Pulmonary artery endothelial cell (primary cell): ENCODE measurements at regions not wholly inside any gene's neighbourhood (a gene's known extent, or its start where the extent isn't known, plus 50 kb on each side); places are given as distances from the start of the nearest gene placed in this dataset.

Experiments used
- DNase-seq: peaks from one replicate; pipeline ENCODE4 v3.0.0-alpha.2; 2011; ENCODE audit warnings: low read depth, low spot score

DNA sequence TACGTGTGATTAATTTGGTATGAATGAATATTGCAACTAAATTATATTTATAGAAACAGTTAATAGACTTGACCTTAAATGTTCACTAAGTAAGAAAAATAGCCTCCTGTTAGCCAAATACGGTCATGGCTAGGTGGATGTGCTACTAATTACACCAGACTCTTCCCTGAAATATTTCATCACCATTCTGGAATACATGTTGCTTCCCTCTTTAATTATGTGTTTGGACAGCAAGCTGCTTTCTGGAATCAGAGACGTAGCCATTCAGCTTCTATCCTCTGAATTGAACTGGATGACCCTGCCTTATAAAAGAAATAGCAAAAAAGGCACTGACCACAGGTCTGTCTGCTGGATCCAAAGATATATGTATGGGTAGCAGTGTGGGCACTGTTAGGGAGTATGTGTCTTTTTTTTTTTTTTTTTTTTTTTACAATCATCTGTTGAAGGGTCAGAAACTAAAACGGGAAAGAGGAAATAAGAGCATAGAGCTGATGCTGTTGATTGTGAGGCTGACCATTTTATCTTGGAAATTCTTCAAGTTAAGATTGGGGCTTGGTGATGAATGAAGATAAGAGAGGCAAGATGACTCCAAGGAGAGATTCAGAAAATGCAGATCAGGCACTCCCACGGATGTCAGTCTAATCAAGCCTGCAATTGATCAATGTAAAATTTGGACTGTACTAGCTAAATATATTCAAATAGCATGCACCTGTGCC is 283.2 kb upstream of the HSF2 start:
- no peak for DNase-seq

DNA sequence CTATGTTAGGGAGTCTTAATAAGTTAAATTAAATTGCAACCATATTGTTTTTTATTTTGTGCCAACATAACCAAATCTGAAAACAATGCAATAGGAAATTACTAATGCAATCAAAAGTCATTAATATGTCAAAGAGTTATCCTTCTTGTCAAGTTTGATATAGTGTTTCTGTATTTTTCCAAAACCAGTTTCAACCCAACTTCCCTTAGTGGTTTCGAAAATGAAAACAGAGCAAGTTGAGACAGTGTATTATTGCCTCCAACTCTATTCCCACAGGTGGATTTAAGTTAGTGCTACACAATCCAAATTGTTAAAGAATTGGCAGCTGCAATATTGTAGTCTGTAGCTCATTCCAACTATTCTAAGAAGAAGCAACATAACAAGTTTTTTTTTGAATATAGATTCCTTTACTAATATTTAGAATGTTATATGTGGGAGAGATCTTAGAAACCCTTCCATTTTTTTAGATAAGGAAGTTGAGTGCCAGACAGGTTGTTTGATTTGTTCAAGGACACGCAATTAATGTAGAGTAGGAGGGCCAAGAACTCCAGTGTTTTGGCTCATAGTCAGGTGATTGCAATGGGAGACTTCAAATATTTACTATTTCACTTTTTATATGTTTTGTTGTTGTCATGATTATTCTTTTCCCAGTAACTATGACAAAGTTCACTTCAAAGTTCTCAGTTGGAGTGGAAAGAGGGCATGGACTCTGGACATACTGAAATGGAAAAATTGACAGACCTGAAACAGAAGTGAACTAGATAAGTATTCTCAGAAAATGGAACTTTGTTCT is 282.4 kb upstream of the HSF2 start:
- no peak for DNase-seq

DNA sequence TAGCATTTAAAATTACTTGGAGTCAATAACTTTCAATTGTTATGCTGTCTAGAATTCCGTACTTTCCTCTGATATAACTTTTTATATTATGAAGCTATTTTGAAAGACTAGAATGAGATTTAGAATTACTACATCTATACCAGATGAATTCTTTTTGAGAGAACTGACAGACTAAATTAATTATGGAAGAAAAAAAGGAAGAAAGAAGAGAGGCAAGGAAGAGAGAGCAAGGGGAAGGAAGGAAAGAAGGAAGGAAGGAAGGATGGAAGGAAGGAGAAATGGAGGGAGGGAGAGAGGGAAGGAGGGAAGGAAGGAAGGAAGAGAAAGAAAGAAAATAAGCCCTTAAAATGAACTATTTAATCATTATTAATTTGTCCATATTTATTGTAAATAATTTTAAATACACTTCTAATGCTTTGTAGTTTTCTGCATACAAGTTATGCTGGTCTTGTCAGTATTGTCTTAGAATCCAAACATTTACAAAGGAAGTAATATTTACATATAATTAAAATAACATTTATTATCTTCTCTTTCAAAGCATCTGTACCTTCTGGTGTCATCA is 280.4 kb upstream of the HSF2 start:
- no peak for DNase-seq

DNA sequence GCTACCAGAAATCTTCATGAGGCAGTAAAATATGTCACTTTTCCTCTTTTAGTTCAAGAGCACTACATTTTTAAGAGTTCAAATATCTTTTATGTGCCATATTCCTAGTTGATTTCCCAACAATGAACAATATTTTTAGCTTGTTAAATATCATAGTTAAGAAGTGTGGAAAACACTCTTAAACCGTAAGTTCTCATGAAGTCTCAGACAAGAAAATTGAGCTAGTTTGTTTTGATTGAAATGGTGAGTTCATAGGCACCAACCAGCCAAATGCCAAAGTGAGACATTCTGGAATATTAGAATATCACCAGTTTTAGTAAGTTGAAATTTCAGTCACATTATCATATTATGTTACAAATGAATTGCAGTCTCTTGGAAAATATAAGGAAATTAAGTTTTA is 277.2 kb upstream of the HSF2 start:
- DNase-seq = no peak

DNA sequence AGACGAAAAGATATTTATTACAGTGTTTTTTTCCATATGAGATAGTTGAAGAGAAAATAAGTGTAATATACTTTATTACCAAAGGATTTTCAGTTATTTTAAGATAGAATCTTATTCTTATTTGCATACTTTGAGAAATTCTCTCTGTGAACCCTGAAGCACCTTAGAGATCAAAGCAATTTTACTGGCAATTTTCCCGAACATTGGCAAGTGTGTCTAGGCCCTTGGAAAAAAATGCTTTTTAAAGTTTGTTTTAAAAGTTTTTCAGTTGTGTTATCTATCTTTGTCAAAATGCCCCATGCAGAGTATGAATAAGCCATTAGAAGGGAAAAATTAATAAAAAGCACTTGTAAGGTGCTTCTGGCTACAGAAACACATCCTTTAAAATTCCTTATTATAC is 276.8 kb upstream of the HSF2 start:
- DNase-seq = no peak

DNA sequence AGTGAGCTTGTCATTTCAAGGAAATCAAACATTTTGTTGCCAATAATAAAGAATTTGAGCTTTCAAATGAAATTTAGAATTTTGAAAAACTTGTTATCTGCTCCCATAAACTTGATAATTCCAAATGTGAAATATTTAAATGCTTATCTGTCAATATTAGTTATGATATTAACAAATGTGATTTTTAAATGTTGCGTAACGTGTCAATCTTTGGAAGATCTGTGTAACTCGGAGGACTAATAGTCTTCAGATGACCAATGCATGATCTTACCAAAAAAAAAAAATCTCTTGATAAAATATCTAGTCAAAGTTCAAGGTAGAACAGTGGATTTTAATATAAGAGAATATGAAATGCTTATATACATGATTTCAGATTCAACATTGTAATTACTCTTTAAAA is 274.5 kb upstream of the HSF2 start:
- DNase-seq = no peak

DNA sequence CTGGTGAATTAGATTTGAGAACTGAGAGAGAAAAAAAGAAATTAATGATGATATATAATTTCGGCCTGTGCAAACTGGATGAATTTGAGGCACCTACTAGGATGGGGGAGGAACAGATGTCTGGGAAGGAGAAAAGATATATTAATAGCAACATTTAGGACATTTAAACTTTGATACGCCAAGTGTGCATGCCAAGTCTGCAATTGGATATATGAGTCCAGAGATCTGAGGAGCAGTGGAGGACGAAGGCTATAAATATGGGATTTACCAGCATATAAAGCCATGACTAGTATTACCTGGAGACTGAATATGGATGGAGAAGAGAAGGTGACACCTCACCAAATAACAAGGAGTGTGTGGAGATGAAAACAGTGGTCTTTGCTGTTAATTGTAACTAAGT is 272.6 kb upstream of the HSF2 start:
- DNase-seq = no peak

DNA sequence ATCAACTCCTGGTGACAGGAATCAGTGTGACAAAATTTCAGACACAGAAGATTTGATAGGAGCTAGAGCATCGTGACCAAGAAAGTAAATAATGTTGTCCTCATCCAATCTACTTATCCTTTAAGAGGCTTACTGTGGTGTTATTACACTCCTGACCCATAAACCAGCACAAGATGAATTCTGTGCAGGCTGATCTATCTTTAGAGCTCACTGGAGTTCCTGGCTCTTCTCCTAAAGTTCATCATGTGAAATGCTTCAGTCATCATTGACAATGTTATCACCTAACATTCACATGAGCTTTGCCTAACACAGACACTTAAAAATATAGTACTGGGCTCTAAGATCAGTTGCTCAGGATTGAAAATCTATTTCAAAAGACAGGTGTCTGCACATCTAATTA is 271.0 kb upstream of the HSF2 start:
- DNase-seq = no peak

DNA sequence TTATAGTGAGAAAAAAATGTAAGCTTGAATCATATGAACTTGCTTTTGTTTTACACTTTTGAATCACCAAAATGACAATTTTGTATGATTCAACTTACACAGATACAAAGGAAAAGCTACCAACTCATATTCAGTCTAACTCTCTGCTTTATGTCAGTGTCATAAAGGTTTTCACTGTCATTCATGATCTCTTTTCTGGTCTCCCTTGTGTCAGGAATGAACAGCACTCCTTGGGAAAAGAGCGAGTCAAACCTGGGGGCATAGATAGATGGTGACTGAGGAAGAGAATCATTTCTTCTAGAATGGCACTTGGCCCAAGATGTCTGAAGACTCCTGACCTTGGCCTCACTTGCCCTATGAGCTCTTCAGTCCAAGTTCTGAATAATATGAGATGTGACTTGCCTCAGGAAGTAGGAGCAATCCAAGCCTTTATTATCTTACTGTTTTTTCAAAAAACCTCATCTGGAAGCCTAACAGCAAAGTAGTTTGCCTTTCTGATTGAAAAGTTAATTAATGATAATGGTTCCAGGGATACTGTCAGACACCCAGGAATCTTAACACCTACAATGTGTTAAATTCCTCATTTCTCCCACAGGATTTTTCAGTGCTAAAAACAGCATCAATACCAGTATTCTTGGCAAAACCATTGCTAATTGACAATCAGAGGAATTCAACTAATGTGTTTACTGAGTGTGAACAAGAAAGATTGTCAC is 270.0 kb upstream of the HSF2 start:
- no peak for DNase-seq

DNA sequence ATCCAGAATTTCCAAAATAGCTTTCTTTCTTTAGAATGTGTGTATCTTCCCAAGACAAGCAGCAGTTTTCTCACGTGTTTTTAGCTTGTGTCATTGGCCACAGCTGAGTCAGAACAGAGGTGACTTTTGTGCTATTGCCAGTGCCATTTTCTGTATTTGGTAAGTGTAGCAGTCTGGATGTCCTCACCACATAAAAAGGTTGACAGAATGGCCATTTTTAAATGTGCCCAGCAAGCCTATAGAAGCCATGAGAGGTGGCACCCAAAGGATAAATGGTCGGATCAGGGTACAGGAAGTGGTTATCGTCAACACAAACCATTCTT is 269.5 kb upstream of the HSF2 start:
- DNase-seq = no peak

DNA sequence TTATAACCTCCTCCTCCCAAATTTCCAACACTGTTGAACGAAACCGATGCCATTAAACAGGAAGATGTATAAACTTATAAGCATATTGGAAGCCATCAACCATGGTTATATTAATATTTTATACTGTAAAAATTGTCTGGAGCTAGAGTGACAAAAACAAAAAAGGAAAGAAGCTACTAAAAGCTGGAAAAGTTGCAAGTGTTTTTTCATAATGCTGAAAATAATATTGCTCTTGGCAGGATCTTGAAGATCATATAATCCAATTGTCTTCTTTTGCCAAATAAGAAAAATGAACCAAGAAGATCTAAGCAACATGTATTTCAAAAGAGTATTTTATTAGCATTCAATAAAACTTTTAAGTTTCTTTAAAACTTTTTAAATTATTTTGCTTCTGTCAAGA is 268.9 kb upstream of the HSF2 start:
- no peak for DNase-seq

DNA sequence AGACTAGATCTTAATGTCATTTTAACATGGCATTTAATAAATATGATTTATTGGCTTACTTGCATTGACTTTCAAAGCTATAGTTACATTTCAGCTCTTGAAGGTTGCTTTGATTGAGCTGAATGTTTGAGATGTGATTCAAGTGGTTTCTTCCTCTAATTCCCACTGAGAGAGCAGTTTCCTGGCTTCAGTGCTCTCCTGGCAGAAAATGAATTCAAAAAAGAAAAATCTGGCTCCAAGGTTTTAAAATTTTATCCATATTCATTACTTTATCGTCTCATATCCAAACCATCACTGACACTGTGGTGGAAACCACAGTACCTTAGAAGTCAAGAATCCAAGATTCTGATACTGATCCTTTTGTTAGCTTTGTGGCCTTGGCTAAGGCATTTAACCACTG is 263.1 kb upstream of the HSF2 start:
- DNase-seq = no peak

DNA sequence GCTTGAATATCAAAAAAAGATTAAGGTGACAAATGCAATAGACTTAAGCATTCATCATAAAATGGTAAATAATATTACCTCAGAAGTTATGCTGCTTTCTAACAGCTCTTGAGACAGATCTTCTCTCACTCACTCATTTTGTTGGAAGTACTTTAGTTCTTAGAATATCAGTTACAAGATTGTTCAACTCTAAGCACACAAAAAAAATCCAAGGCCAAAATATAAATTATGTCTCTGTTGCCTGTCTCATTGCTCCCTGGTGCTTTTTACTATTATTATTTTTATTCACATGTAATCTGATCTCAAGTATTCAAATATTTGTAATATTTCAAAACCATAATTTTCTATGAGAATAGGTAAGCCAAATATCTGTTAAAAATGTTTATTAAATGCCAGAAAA is 259.4 kb upstream of the HSF2 start:
- DNase-seq = no peak

DNA sequence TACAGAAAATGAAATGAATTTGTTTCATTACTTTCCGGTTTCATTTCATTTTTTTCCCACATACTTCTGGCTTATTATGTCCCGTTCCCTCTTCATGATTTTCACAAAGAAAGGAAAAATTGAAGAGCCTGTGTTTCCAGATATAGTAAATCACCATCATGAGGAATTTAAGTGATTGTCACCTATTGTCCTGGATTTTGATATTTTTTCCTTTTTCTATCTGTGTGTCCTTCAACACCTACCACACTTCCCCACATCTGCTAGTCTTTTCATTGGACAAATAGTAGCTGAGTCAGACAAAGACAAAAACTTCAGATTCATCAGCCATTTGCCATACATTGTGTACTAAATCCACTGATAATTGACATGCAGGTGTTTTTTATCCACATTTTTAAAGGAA is 258.2 kb upstream of the HSF2 start:
- no peak for DNase-seq

DNA sequence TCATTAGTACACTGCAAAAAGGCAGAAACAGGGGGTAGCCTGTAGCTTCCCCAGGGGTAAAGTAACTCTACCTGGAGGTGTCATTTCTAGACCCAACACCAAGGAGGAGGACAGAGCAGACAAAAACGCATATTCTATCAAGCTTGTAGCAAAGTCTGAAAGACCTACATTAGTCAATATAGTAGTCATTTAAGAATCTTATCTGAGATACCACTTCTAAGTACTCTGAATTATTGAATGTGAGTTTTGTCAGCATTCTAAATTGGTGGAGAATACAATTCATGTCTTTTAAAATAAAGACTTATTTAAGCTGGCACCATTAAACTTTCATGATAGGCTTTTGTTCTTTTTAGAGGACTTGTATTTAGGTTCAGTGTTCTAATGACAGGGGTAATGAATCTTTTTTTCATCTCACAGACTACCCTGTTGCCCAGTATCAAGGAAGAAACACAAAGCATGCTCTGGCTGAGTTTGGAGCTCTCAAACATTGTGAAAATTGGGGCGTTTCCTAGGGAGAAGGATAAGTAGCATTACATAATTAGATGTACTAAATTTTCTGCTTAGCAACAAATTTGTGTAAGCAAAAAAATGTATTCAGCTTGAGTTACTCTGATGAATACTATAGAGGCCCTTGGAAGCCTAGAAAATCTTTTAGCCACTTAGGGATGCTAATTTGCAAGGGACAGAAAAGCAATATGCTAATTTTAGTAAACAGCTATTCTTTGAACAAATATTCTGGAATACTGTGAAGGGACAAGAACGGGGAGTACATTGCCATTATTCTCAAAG is 255.4 kb upstream of the HSF2 start:
- DNase-seq = no peak

DNA sequence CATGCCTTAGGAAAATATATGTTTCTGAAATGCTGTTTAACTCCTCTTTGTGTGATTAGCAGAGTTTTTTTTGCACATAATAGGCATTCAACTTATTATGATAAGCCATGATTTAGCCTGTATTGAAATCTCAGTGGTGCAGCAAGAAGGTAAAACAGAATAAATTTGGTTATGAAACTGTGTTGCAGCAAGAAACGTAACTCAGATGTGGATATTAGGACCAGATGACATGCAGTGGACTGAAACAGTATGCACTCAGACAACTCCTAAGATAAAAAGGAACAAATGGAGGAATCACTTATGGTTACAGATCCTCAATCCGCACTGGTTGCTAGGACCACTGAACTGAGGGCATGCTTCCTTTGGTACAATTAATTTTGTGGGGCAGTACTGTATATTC is 254.2 kb upstream of the HSF2 start:
- no peak for DNase-seq

DNA sequence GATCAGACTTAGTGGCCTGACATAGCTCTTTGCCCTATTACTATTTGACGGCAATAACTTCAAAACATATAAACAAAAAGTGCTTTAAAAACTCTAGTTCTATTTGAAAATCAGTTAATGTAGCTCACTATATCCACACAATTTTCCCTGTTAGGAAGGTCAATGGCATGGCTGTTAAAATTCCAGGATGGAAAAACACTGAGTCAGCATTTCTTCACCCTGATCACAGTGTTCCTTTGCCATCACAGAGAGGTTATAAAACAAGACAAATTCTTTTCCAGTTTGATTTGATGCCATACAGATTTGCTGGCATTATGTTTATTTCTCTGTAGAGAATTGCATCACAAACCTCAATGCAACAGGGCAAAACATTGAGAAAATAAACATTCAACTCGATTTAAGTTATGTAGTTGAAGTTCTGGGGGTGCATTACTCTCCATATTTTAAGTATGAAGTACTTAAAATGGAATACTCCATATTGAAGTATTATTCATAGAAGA is 253.7 kb upstream of the HSF2 start:
- DNase-seq = no peak

DNA sequence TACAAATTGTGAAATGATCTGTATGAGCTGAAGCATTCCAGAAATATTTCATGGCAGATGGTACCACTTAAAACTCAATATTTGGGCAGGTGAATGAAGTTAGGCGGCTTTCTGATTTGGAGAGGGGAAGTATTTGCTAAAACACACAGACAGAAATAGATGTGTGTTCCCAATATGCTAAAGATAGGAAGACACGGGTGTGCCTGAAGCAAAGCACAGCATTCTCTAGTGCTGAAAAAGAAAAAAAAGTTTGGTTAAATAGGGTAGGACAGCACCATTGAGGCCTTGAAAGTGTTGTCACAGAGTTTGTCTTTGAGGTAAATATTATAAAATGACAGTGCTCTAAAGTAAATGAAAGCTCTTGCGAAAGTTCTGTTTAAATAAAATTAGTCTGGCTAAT is 252.2 kb upstream of the HSF2 start:
- no peak for DNase-seq

DNA sequence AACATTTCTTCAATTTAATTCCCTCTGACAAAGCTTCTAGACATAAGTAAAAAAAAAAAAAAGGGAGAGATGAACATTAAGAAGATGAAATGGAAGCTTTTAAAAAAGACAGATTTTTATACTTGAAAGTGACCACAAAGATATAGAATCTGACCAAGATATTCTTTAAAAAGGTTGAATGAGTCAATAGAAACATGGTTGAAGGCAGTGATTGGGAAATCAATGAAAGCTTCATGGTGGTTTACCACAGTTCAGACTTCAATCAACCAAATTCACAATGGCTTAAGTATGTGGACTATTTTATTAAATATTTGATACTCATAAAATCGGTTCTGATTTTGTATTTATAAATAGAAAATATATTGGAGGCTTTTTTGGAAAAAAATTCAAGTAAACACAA is 248.4 kb upstream of the HSF2 start:
- DNase-seq = no peak

DNA sequence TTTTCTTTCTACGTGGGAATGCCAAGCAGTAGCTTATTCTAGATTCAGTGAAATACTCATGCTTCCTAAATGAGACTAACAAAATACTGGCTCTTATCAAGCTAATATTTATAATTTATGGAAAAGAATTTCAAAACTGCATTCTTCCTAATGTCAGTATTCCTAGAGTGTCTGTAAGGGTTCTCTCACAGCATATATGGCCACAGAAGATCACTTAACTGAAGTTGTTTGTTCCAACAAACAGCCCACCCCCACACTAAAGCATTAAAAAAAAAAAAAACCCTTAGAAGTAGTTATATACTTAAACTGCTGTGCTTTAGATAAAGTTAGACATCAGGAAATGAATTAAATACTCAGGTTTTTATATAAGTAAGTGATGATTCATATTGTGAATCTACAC is 247.7 kb upstream of the HSF2 start:
- no peak for DNase-seq

DNA sequence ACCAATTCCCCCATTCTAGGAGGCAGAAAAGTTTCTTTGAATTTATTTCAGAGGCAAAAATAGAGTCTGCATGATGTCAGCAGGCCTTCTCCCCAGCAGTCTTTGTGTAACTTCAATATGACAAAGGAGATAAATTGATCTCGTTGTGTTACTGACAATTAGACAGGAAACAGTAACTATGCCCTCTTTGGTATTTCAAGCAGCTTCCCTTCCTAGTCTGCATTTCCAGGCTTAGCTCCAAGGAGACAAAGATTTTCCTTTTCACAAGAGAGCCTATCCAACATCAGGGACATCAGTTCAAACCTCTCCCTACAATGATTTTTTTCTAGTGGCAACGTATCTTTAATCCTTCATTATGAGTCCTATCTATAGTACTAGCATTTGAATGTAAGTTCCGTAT is 245.9 kb upstream of the HSF2 start:
- DNase-seq = no peak

DNA sequence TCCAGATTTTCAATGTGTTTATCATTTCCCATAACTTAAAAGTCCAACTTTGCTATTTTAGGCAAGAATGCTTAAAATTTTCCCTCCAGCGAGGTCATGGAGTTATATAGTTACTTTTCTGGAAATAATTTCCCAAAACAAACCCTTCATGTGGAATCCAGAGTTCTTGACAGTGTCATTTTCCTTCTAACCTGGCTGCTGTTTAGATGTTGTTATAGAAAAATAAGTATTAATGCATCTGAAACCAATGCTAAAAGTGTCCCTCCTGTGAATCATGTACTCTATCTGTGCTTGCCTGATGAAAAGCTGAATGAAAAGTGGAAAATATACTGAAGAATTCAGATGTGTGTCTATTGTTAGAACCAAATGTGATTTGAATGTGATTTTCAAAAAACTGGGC is 245.3 kb upstream of the HSF2 start:
- DNase-seq = no peak
